ENCODE measurements at regions not wholly inside any gene's neighbourhood (a gene's known extent, or its start where the extent isn't known, plus 50 kb on each side); places are given as distances from the start of the nearest gene placed in this dataset.

DNA sequence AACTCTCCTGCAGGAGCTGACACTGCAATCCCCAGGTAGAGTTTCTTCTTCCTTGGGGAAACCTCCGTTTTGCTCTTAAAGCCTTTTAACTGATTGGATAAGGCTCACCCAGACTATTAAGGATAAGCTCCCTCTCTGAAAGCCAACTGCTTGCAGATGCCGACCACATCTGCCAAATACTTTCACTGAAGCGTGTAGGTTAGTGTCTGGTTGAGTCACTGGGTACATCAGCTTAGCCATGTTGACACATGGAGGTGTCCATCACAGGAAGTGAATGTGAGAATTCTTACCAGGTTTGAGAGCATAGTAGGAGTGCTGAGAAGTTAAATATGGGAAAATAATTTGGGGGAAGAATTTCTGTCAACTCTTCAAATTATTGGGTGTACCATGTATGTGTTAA, 202.0 kb downstream of the AJAP1 start:
- no peaks in the 10 kb centered on the region for H3K79me2 ChIP-seq (ENCODE audit: insufficient read depth, low read length)
- H3K4me3 ChIP-seq (ENCODE audit: insufficient read depth, low read length) = no peak overlapping the region
- no peaks in the 10 kb centered on the region for H3K4me1 ChIP-seq (ENCODE audit: insufficient read depth, low read length)
- H4K20me1 ChIP-seq (ENCODE audit: insufficient read depth, low read length) = no peaks in the 10 kb centered on the region
- no peaks in the 10 kb centered on the region for H3K27me3 ChIP-seq (ENCODE audit: insufficient read depth, low read length)
- H3K36me3 ChIP-seq (ENCODE audit: insufficient read depth, low read length) = no peaks in the 10 kb centered on the region
- no peak overlapping the region for H3K4me2 ChIP-seq (ENCODE audit: insufficient read depth, low read length)
- DNase-seq (ENCODE audit: insufficient read length, low spot score, missing footprints) = no peak
- no peak overlapping the region for H3K27ac ChIP-seq (ENCODE audit: low read depth, low read length)
- TF ChIP-seq, protein P1, sequence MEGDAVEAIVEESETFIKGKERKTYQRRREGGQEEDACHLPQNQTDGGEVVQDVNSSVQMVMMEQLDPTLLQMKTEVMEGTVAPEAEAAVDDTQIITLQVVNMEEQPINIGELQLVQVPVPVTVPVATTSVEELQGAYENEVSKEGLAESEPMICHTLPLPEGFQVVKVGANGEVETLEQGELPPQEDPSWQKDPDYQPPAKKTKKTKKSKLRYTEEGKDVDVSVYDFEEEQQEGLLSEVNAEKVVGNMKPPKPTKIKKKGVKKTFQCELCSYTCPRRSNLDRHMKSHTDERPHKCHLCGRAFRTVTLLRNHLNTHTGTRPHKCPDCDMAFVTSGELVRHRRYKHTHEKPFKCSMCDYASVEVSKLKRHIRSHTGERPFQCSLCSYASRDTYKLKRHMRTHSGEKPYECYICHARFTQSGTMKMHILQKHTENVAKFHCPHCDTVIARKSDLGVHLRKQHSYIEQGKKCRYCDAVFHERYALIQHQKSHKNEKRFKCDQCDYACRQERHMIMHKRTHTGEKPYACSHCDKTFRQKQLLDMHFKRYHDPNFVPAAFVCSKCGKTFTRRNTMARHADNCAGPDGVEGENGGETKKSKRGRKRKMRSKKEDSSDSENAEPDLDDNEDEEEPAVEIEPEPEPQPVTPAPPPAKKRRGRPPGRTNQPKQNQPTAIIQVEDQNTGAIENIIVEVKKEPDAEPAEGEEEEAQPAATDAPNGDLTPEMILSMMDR (IDR thresholded peaks at IDR 0.05; ENCODE audit: extremely low read depth, low read depth, low read length) = no peak
- H3K9me3 ChIP-seq (ENCODE audit: low read depth, low read length) = no peaks in the 10 kb centered on the region
- no peak overlapping the region for H2AFZ ChIP-seq (ENCODE audit: low read length)

DNA sequence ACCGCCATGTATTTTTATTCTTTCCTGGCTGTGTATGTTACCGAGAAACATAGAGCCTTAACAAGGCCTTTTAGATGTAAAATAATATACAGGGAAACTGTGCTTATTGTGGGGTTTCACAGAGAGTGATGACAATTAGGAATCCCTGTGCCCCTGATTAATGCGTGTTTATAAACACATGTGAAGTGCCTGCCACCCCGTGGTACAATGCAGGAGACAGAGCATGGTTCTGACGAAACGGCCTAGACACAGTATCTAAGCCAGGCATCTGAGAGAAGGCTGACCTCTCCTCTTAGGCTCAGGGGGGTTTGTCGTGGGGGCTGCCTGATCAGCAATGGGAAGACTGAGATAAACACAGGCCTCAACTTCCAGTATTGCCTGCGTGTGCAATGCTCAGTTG, 200.0 kb downstream of the AJAP1 start:
- H3K36me3 ChIP-seq (ENCODE audit: insufficient read depth, low read length) = no peaks in the 10 kb centered on the region
- TF ChIP-seq, protein P1 (IDR thresholded peaks at IDR 0.05; ENCODE audit: extremely low read depth, low read depth, low read length) = no peak
- no peaks in the 10 kb centered on the region for H3K4me1 ChIP-seq (ENCODE audit: insufficient read depth, low read length)
- no peaks in the 10 kb centered on the region for H3K79me2 ChIP-seq (ENCODE audit: insufficient read depth, low read length)
- no peaks in the 10 kb centered on the region for H3K27me3 ChIP-seq (ENCODE audit: insufficient read depth, low read length)
- DNase-seq (ENCODE audit: insufficient read length, low spot score, missing footprints) = no peak
- H4K20me1 ChIP-seq (ENCODE audit: insufficient read depth, low read length) = no peaks in the 10 kb centered on the region
- no peak overlapping the region for H2AFZ ChIP-seq (ENCODE audit: low read length)
- H3K9me3 ChIP-seq (ENCODE audit: low read depth, low read length) = no peaks in the 10 kb centered on the region
- no peak overlapping the region for H3K4me2 ChIP-seq (ENCODE audit: insufficient read depth, low read length)
- H3K4me3 ChIP-seq (ENCODE audit: insufficient read depth, low read length) = no peak overlapping the region
- no peak overlapping the region for H3K27ac ChIP-seq (ENCODE audit: low read depth, low read length)

DNA sequence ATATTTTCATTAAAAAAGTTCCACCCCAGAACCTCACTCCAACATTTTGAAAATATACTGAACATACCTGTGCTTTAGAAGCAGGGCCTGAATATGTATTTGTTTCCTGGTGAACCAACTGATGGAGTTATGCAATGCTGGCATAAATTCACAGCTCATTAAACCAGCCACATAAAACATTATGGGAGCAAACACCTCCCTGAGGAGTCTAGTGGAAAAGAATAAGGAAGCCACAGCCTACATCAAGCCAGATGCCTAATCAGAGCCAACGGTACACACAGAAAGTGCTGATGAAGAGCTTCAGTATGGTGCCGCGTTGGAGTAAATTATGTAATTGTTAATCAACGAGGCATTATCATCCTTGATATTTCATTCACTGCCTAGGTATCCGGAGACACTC, 199.5 kb downstream of the AJAP1 start:
- no peaks in the 10 kb centered on the region for H4K20me1 ChIP-seq (ENCODE audit: insufficient read depth, low read length)
- TF ChIP-seq, protein P1 (IDR thresholded peaks at IDR 0.05; ENCODE audit: extremely low read depth, low read depth, low read length) = no peak
- no peaks in the 10 kb centered on the region for H3K79me2 ChIP-seq (ENCODE audit: insufficient read depth, low read length)
- H3K4me3 ChIP-seq (ENCODE audit: insufficient read depth, low read length) = no peak overlapping the region
- no peak for DNase-seq (ENCODE audit: insufficient read length, low spot score, missing footprints)
- H3K4me2 ChIP-seq (ENCODE audit: insufficient read depth, low read length) = no peak overlapping the region
- no peaks in the 10 kb centered on the region for H3K9me3 ChIP-seq (ENCODE audit: low read depth, low read length)
- no peaks in the 10 kb centered on the region for H3K27me3 ChIP-seq (ENCODE audit: insufficient read depth, low read length)
- H2AFZ ChIP-seq (ENCODE audit: low read length) = no peak overlapping the region
- H3K4me1 ChIP-seq (ENCODE audit: insufficient read depth, low read length) = no peaks in the 10 kb centered on the region
- no peak overlapping the region for H3K27ac ChIP-seq (ENCODE audit: low read depth, low read length)
- no peaks in the 10 kb centered on the region for H3K36me3 ChIP-seq (ENCODE audit: insufficient read depth, low read length)

GRCh38 chr1:4851385-4852065, 197.1 kb downstream of the AJAP1 start:
- Histone ChIP-seq H3K79me2 (ENCODE audit: insufficient read depth, low read length) (no peaks in the 10 kb centered on the region), H3K4me2 (ENCODE audit: insufficient read depth, low read length) (no peak overlapping the region), H3K9me3 (ENCODE audit: low read depth, low read length) (no peaks in the 10 kb centered on the region), H3K27ac (ENCODE audit: low read depth, low read length) (no peak overlapping the region), H2AFZ (ENCODE audit: low read length) (no peak overlapping the region), H4K20me1 (ENCODE audit: insufficient read depth, low read length) (no peaks in the 10 kb centered on the region), H3K27me3 (ENCODE audit: insufficient read depth, low read length) (no peaks in the 10 kb centered on the region), H3K4me1 (ENCODE audit: insufficient read depth, low read length) (no peaks in the 10 kb centered on the region), H3K36me3 (ENCODE audit: insufficient read depth, low read length) (no peaks in the 10 kb centered on the region), H3K4me3 (ENCODE audit: insufficient read depth, low read length) (no peak overlapping the region)
- TF ChIP-seq, protein P1 (IDR thresholded peaks at IDR 0.05; ENCODE audit: extremely low read depth, low read depth, low read length) = no peak
- DNase-seq (ENCODE audit: insufficient read length, low spot score, missing footprints) = no peak
